Stimulated activated CD4-positive, alpha-beta T cell treated with anti-CD3 and anti-CD28 coated beads, Interleukin-1b, Interleukin-23, amount 100 ng/mL, for 4 hours (primary cell): ENCODE measurements at regions not wholly inside any gene's neighbourhood (a gene's known extent, or its start where the extent isn't known, plus 50 kb on each side); places are given as distances from the start of the nearest gene placed in this dataset.
A peak's percentile ranks its signal among the peaks of the same experiment; 100 is the strongest.
"Not testable (repeated sequence)": the region's sequence is repeated elsewhere in the genome, so short reads cannot be mapped to it uniquely, and the experiment has no call there.

Experiments used
- DNase-seq, 2 donors: peaks; one replicate each; pipeline ENCODE4 v3.0.0-alpha.2; 2020; ENCODE audit warnings: low read depth in 2 of 2

- not testable (repeated sequence) for DNase-seq
These were observed 59.5 kb upstream of the FAM90A26 start for GRCh38 chr4:9110700-9111099.

GRCh38 chr4:9103148-9103524 lies 67.1 kb upstream of the FAM90A26 start:
- DNase-seq = not testable (repeated sequence)

GRCh38 chr4:9102471-9103147 lies 67.6 kb upstream of the FAM90A26 start:
- not testable (repeated sequence) for DNase-seq

GRCh38 chr4:9096330-9096729 lies 73.9 kb upstream of the FAM90A26 start:
- not testable (repeated sequence) for DNase-seq

- not testable (repeated sequence) for DNase-seq
These were observed 91.4 kb upstream of the FAM90A26 start for GRCh38 chr4:9078796-9079195.

GRCh38 chr4:9076974-9077373 lies 93.2 kb upstream of the FAM90A26 start:
- DNase-seq = not testable (repeated sequence)

GRCh38 chr4:9076486-9076885 lies 93.7 kb upstream of the FAM90A26 start:
- DNase-seq = not testable (repeated sequence)

GRCh38 chr4:9073371-9073770 lies 96.8 kb upstream of the FAM90A26 start:
- not testable (repeated sequence) for DNase-seq

GRCh38 chr4:9072521-9073220 lies 97.5 kb upstream of the FAM90A26 start:
- DNase-seq = not testable (repeated sequence)

GRCh38 chr4:9067923-9068322 lies 102.3 kb upstream of the FAM90A26 start:
- DNase-seq = not testable (repeated sequence)

- DNase-seq = not testable (repeated sequence)
These were observed 106.6 kb upstream of the FAM90A26 start for GRCh38 chr4:9063612-9064011.

GRCh38 chr4:9024866-9025265 lies 145.3 kb upstream of the FAM90A26 start:
- not testable (repeated sequence) for DNase-seq

GRCh38 chr4:9009792-9010191 lies 138.2 kb upstream of the HMX1 start:
- DNase-seq = not testable (repeated sequence)

GRCh38 chr4:9008407-9008806 lies 136.8 kb upstream of the HMX1 start:
- not testable (repeated sequence) for DNase-seq

- DNase-seq = not testable (repeated sequence)
These were observed 129.5 kb upstream of the HMX1 start for GRCh38 chr4:9001153-9001552.

- peak; percentile 26 to 51 for DNase-seq
These were observed 128.9 kb upstream of the HMX1 start for GRCh38 chr4:9000505-9001001.

GRCh38 chr4:8992981-8993380 lies 121.3 kb upstream of the HMX1 start:
- not testable (repeated sequence) for DNase-seq

GRCh38 chr4:8991449-8991848 lies 119.8 kb upstream of the HMX1 start:
- DNase-seq = not testable (repeated sequence)

GRCh38 chr4:8990341-8990740 lies 118.7 kb upstream of the HMX1 start:
- not testable (repeated sequence) for DNase-seq

- DNase-seq = not testable (repeated sequence)
These were observed 114.1 kb upstream of the HMX1 start for GRCh38 chr4:8985786-8986185.

- DNase-seq = not testable (repeated sequence)
These were observed 113.0 kb upstream of the HMX1 start for GRCh38 chr4:8984641-8985040.

- DNase-seq = not testable (repeated sequence)
These were observed 112.3 kb upstream of the HMX1 start for GRCh38 chr4:8983921-8984320.
